ENCODE measurements at regions not wholly inside any gene's neighbourhood (a gene's known extent, or its start where the extent isn't known, plus 50 kb on each side); places are given as distances from the start of the nearest gene placed in this dataset.

GRCh38 chr3:30199855-30200254 lies 406.5 kb upstream of the TGFBR2 start:
- Mint-ChIP-seq H3K4me3 (no peak overlapping the region), H3K36me3 (ENCODE audit: low read depth) (no peaks in the 10 kb centered on the region), H3K27ac (no peak overlapping the region), H3K4me1 (ENCODE audit: low read depth) (no peaks in the 10 kb centered on the region), H3K9me3 (no peaks in the 10 kb centered on the region), H3K27me3 (no peaks in the 10 kb centered on the region)
- DNase-seq = no peak
- no peak for TF ChIP-seq CTCF (IDR thresholded peaks at IDR 0.05)
- ChIA-PET POLR2A (no interaction called here), CTCF (interaction anchor here (0.7 to 4.8 kb wide), 25 partner anchors 9 to 552 kb away, joined by 3 to 84 read pairs (median 6); no protein-coding TSS in a partner anchor)
- intact Hi-C loops (cut with micrococcal nuclease) = loop anchor here (2.0 to 10.0 kb wide), 4 partner anchors 87 to 552 kb away; no protein-coding TSS in a partner anchor
- ATAC-seq = no peak

GRCh38 chr3:30201715-30202114 lies 404.7 kb upstream of the TGFBR2 start:
- Mint-ChIP-seq H3K27ac (no peak overlapping the region), H3K4me3 (no peak overlapping the region), H3K36me3 (ENCODE audit: low read depth) (no peaks in the 10 kb centered on the region), H3K27me3 (no peaks in the 10 kb centered on the region), H3K4me1 (ENCODE audit: low read depth) (peaks cover 9% of the 10 kb centered on the region), H3K9me3 (no peaks in the 10 kb centered on the region)
- no peak for ATAC-seq
- POLR2A ChIA-PET = no interaction called here
- CTCF ChIA-PET = no interaction called here
- intact Hi-C loops (cut with micrococcal nuclease) = loop anchor here (5.0 kb wide), 1 partner anchor 551 kb away; no protein-coding TSS in a partner anchor
- DNase-seq = no peak
- TF ChIP-seq CTCF (IDR thresholded peaks at IDR 0.05) = no peak

GRCh38 chr3:30203301-30203700 lies 403.1 kb upstream of the TGFBR2 start:
- no peak for TF ChIP-seq CTCF (IDR thresholded peaks at IDR 0.05)
- H3K4me3 Mint-ChIP-seq = no peak overlapping the region
- no peak overlapping the region for H3K27ac Mint-ChIP-seq

GRCh38 chr3:30204126-30204525 lies 402.3 kb upstream of the TGFBR2 start:
- no peaks in the 10 kb centered on the region for H3K27me3 Mint-ChIP-seq
- no peaks in the 10 kb centered on the region for H3K36me3 Mint-ChIP-seq (ENCODE audit: low read depth)
- no peak for ATAC-seq
- no peak overlapping the region for H3K4me3 Mint-ChIP-seq
- POLR2A ChIA-PET = no interaction called here
- CTCF ChIA-PET = interaction anchor here (2.4 kb wide), 1 partner anchor 162 kb away, joined by 12 read pairs; no protein-coding TSS in a partner anchor
- intact Hi-C loops (cut with micrococcal nuclease) = loop anchor here (5.0 kb wide), 1 partner anchor 548 kb away; no protein-coding TSS in a partner anchor
- H3K9me3 Mint-ChIP-seq = peaks cover 1% of the 10 kb centered on the region
- no peak for TF ChIP-seq CTCF (IDR thresholded peaks at IDR 0.05)
- peak; percentile 10 for DNase-seq
- H3K27ac Mint-ChIP-seq = no peak overlapping the region
- peaks cover 11% of the 10 kb centered on the region for H3K4me1 Mint-ChIP-seq (ENCODE audit: low read depth)

More at GRCh38 chr3:30203301-30203700, 403.1 kb upstream of the TGFBR2 start:
- no peaks in the 10 kb centered on the region for H3K27me3 Mint-ChIP-seq
- ChIA-PET POLR2A (no interaction called here), CTCF (interaction anchor here (2.4 kb wide), 1 partner anchor 161 kb away, joined by 12 read pairs; no protein-coding TSS in a partner anchor)
- peaks cover 11% of the 10 kb centered on the region for H3K4me1 Mint-ChIP-seq (ENCODE audit: low read depth)
- ATAC-seq = no peak
- H3K9me3 Mint-ChIP-seq = no peaks in the 10 kb centered on the region
- H3K36me3 Mint-ChIP-seq (ENCODE audit: low read depth) = no peaks in the 10 kb centered on the region
- intact Hi-C loops (cut with micrococcal nuclease) = loop anchor here (5.0 kb wide), 1 partner anchor 549 kb away; no protein-coding TSS in a partner anchor
- DNase-seq = no peak

GRCh38 chr3:30206051-30206450 lies 400.4 kb upstream of the TGFBR2 start:
- H3K27me3 Mint-ChIP-seq = no peaks in the 10 kb centered on the region
- intact Hi-C loops (cut with micrococcal nuclease) = no loop called here
- H3K4me1 Mint-ChIP-seq (ENCODE audit: low read depth) = peaks cover 14% of the 10 kb centered on the region
- DNase-seq (no peak), ATAC-seq (no peak)
- ChIA-PET CTCF (interaction anchor here (0.9 to 1.4 kb wide), 4 partner anchors 9 to 545 kb away, joined by 3 to 6 read pairs (median 4); no protein-coding TSS in a partner anchor), POLR2A (no interaction called here)
- H3K27ac Mint-ChIP-seq = no peak overlapping the region
- no peak for TF ChIP-seq CTCF (IDR thresholded peaks at IDR 0.05)
- no peaks in the 10 kb centered on the region for H3K36me3 Mint-ChIP-seq (ENCODE audit: low read depth)
- peaks cover 4% of the 10 kb centered on the region for H3K9me3 Mint-ChIP-seq
- no peak overlapping the region for H3K4me3 Mint-ChIP-seq

Measured in activated CD8-positive, alpha-beta T cell treated with anti-CD3 and anti-CD28 coated beads for 36 hours (primary cell).